SK-N-SH treated with all-trans-retinoic acid at 6 μM for 48 hours (cell line): ENCODE measurements at regions not wholly inside any gene's neighbourhood (a gene's known extent, or its start where the extent isn't known, plus 50 kb on each side); places are given as distances from the start of the nearest gene placed in this dataset.

Experiments
- ATAC-seq: fragments of 200-7000 bp; cut with Tn5 transposase; 3 replicates; pipeline ENCODE4 v1.9.1; 2020; ENCODE audit warnings: mild to moderate bottlenecking, moderate library complexity
- ARNTL ChIP-seq: fragments of 450-650 bp; formaldehyde crosslinking; IDR thresholded peaks from 2 replicates; pipeline ENCODE4 v1.5.0; 2020; ENCODE audit warnings: low read depth, mild to moderate bottlenecking, moderate library complexity, borderline replicate concordance
- BACH2 ChIP-seq: fragments of 250-450 bp; sonication (Bioruptor Pico); IDR thresholded peaks from 2 replicates; pipeline ENCODE4 v1.9.0; 2021; ENCODE audit warnings: mild to moderate bottlenecking, borderline replicate concordance
- CSDC2 ChIP-seq: fragments of 250-450 bp; sonication (Bioruptor Pico); IDR thresholded peaks from 2 replicates; pipeline ENCODE4 v1.5.0; 2020; ENCODE audit warnings: mild to moderate bottlenecking, moderate library complexity
- ESRRG ChIP-seq: fragments of 250-450 bp; sonication (Bioruptor Pico); IDR thresholded peaks from 2 replicates; pipeline ENCODE4 v1.6.1; 2021; ENCODE audit warnings: mild to moderate bottlenecking
- GLIS3 ChIP-seq: fragments of 250-450 bp; sonication (Bioruptor Pico); IDR thresholded peaks from 2 replicates; pipeline ENCODE4 v1.5.0; 2020; ENCODE audit warnings: mild to moderate bottlenecking, moderate library complexity
- ISL1 ChIP-seq: fragments of 250-450 bp; sonication (Bioruptor Pico); IDR thresholded peaks from 2 replicates; pipeline ENCODE4 v2.1.2; 2022; ENCODE audit warnings: mild to moderate bottlenecking, moderate library complexity
- OSR1 ChIP-seq: fragments of 250-450 bp; sonication (Bioruptor Pico); IDR thresholded peaks from 2 replicates; pipeline ENCODE4 v1.8.0; 2022; ENCODE audit warnings: moderate library complexity, mild to moderate bottlenecking, inconsistent platforms
- PATZ1 ChIP-seq: fragments of 250-450 bp; sonication (Bioruptor Pico); IDR thresholded peaks from 2 replicates; pipeline ENCODE4 v1.8.0; 2020; ENCODE audit warnings: mild to moderate bottlenecking, moderate library complexity, borderline replicate concordance
- POU6F1 ChIP-seq: fragments of 250-450 bp; sonication (Bioruptor Pico); IDR thresholded peaks from 2 replicates; pipeline ENCODE4 v1.8.0; 2021; ENCODE audit warnings: low read depth, mild to moderate bottlenecking, moderate library complexity, borderline replicate concordance
- PPARA ChIP-seq: fragments of 250-450 bp; sonication (Bioruptor Pico); IDR thresholded peaks from 2 replicates; pipeline ENCODE4 v1.5.0; 2020; ENCODE audit warnings: mild to moderate bottlenecking, borderline replicate concordance
- RARB ChIP-seq: fragments of 250-450 bp; sonication (Bioruptor Pico); IDR thresholded peaks from 2 replicates; pipeline ENCODE4 v1.8.0; 2021; ENCODE audit warnings: mild to moderate bottlenecking, moderate library complexity
- TCF4 ChIP-seq: fragments of 250-450 bp; sonication (Bioruptor Pico); IDR thresholded peaks from 2 replicates; pipeline ENCODE4 v1.8.0; 2021; ENCODE audit warnings: mild to moderate bottlenecking, moderate library complexity, borderline replicate concordance
- TOX ChIP-seq: fragments of 250-450 bp; sonication (Bioruptor Pico); IDR thresholded peaks from 2 replicates; pipeline ENCODE4 v1.8.0; 2021; ENCODE audit warnings: mild to moderate bottlenecking, moderate library complexity, borderline replicate concordance
- ZFP3 ChIP-seq: fragments of 250-450 bp; sonication (Bioruptor Pico); IDR thresholded peaks from 2 replicates; pipeline ENCODE4 v1.5.0; 2020; ENCODE audit warnings: mild to moderate bottlenecking, moderate library complexity
- ZFP30 ChIP-seq: fragments of 450-650 bp; formaldehyde crosslinking; IDR thresholded peaks from 2 replicates; pipeline ENCODE4 v1.5.0; 2022; ENCODE audit warnings: mild to moderate bottlenecking, moderate library complexity
- ZNF565 ChIP-seq: fragments of 450-650 bp; formaldehyde crosslinking; conservative IDR thresholded peaks from 2 replicates; pipeline ENCODE4 v1.5.0; 2020; ENCODE audit warnings: low read depth, mild to moderate bottlenecking, moderate library complexity
- ZNF70 ChIP-seq: fragments of 450-650 bp; formaldehyde crosslinking; IDR thresholded peaks from 2 replicates; pipeline ENCODE4 v1.5.0; 2020; ENCODE audit warnings: mild to moderate bottlenecking, moderate library complexity
- TF ChIP-seq, protein P1 (sequence below): fragments of 250-450 bp; sonication (Bioruptor Pico); IDR thresholded peaks from 2 replicates; pipeline ENCODE4 v1.5.0; 2020; ENCODE audit warnings: mild to moderate bottlenecking, moderate library complexity
- TF ChIP-seq, protein P2 (sequence below): fragments of 250-450 bp; sonication (Bioruptor Pico); IDR thresholded peaks from 2 replicates; pipeline ENCODE4 v1.5.1; 2021; ENCODE audit warnings: mild to moderate bottlenecking, moderate library complexity
- TF ChIP-seq, protein P3 (sequence below): fragments of 250-450 bp; sonication (Bioruptor Pico); IDR thresholded peaks from 2 replicates; pipeline ENCODE4 v1.5.1; 2020; ENCODE audit warnings: low read depth, mild to moderate bottlenecking, moderate library complexity

GRCh38 chr3:115537669-115538068 is 85.6 kb upstream of the GAP43 start:
- TF ChIP-seq ISL1 (CRISPR knock-in tag) (peak; percentile 27; the same call in 1 of the 2 replicates), ARNTL (CRISPR knock-in tag) (no peak)
- ATAC-seq: no peak

GRCh38 chr3:115547207-115547606 is 76.1 kb upstream of the GAP43 start:
- no peak for TF ChIP-seq ZFP3 (CRISPR knock-in tag)
- TF ChIP-seq, protein P1, sequence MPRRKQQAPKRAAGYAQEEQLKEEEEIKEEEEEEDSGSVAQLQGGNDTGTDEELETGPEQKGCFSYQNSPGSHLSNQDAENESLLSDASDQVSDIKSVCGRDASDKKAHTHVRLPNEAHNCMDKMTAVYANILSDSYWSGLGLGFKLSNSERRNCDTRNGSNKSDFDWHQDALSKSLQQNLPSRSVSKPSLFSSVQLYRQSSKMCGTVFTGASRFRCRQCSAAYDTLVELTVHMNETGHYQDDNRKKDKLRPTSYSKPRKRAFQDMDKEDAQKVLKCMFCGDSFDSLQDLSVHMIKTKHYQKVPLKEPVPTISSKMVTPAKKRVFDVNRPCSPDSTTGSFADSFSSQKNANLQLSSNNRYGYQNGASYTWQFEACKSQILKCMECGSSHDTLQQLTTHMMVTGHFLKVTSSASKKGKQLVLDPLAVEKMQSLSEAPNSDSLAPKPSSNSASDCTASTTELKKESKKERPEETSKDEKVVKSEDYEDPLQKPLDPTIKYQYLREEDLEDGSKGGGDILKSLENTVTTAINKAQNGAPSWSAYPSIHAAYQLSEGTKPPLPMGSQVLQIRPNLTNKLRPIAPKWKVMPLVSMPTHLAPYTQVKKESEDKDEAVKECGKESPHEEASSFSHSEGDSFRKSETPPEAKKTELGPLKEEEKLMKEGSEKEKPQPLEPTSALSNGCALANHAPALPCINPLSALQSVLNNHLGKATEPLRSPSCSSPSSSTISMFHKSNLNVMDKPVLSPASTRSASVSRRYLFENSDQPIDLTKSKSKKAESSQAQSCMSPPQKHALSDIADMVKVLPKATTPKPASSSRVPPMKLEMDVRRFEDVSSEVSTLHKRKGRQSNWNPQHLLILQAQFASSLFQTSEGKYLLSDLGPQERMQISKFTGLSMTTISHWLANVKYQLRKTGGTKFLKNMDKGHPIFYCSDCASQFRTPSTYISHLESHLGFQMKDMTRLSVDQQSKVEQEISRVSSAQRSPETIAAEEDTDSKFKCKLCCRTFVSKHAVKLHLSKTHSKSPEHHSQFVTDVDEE: no peak
- no peak for TF ChIP-seq ZNF70 (CRISPR knock-in tag)
- no peak for TF ChIP-seq PATZ1 (CRISPR knock-in tag)
- TF ChIP-seq, protein P2, sequence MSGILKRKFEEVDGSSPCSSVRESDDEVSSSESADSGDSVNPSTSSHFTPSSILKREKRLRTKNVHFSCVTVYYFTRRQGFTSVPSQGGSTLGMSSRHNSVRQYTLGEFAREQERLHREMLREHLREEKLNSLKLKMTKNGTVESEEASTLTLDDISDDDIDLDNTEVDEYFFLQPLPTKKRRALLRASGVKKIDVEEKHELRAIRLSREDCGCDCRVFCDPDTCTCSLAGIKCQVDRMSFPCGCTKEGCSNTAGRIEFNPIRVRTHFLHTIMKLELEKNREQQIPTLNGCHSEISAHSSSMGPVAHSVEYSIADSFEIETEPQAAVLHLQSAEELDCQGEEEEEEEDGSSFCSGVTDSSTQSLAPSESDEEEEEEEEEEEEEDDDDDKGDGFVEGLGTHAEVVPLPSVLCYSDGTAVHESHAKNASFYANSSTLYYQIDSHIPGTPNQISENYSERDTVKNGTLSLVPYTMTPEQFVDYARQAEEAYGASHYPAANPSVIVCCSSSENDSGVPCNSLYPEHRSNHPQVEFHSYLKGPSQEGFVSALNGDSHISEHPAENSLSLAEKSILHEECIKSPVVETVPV: no peak
- TF ChIP-seq ARNTL (CRISPR knock-in tag): no peak
- TF ChIP-seq ISL1 (CRISPR knock-in tag): no peak
- no peak for TF ChIP-seq GLIS3 (CRISPR knock-in tag)
- TF ChIP-seq ZNF565 (CRISPR knock-in tag): no peak
- TF ChIP-seq RARB: no peak
- no peak for TF ChIP-seq TOX (CRISPR knock-in tag)
- TF ChIP-seq POU6F1: no peak
- no peak for TF ChIP-seq PPARA (CRISPR knock-in tag)
- no peak for TF ChIP-seq TCF4 (CRISPR knock-in tag)
- TF ChIP-seq CSDC2 (CRISPR knock-in tag): no peak
- TF ChIP-seq OSR1 (CRISPR knock-in tag): no peak
- no peak for TF ChIP-seq BACH2 (CRISPR knock-in tag)
- TF ChIP-seq ZFP30: no peak
- no peak for TF ChIP-seq ESRRG

GRCh38 chr3:115548611-115549010 is 74.7 kb upstream of the GAP43 start:
- TF ChIP-seq, protein P2: no peak
- TF ChIP-seq BACH2 (CRISPR knock-in tag) (no peak), ZFP3 (CRISPR knock-in tag) (no peak), TOX (CRISPR knock-in tag) (no peak), GLIS3 (CRISPR knock-in tag) (no peak)
- TF ChIP-seq, protein P3, sequence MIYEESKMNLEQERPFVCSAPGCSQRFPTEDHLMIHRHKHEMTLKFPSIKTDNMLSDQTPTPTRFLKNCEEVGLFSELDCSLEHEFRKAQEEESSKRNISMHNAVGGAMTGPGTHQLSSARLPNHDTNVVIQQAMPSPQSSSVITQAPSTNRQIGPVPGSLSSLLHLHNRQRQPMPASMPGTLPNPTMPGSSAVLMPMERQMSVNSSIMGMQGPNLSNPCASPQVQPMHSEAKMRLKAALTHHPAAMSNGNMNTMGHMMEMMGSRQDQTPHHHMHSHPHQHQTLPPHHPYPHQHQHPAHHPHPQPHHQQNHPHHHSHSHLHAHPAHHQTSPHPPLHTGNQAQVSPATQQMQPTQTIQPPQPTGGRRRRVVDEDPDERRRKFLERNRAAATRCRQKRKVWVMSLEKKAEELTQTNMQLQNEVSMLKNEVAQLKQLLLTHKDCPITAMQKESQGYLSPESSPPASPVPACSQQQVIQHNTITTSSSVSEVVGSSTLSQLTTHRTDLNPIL (CRISPR knock-in tag): no peak
- no peak for ATAC-seq

More at GRCh38 chr3:115547207-115547606, 76.1 kb upstream of the GAP43 start:
- ATAC-seq: no peak
